GM23338 (cell line): ENCODE measurements at regions not wholly inside any gene's neighbourhood (a gene's known extent, or its start where the extent isn't known, plus 50 kb on each side); places are given as distances from the start of the nearest gene placed in this dataset.

Source experiments
- ATAC-seq: fragments of 200-7000 bp; cut with Tn5 transposase; 3 replicates; pipeline ENCODE4 v1.9.1; 2020
- DNase-seq: peaks from one replicate; pipeline ENCODE4 v3.0.0-alpha.2; 2015; ENCODE audit warnings: low spot score
- H2AFZ ChIP-seq: fragments of 200-600 bp; sonication (generic); 2 replicates; pipeline ENCODE4 v1.8.0; 2016; ENCODE audit warnings: antibody characterized with exemption, mild to moderate bottlenecking, moderate library complexity
- H3F3A ChIP-seq: fragments of 200-600 bp; sonication (generic); replicated peaks from 2 replicates; pipeline ENCODE4 v1.8.0; 2017; ENCODE audit warnings: antibody characterized with exemption, mixed run types, low read depth
- H3K27ac ChIP-seq: fragments of 200-600 bp; sonication (generic); 2 replicates; pipeline ENCODE4 v1.6.1; 2016; ENCODE audit warnings: low read depth
- H3K27me3 ChIP-seq: fragments of 200-600 bp; sonication (generic); 2 replicates; pipeline ENCODE4 v1.8.0; 2016; ENCODE audit warnings: mild to moderate bottlenecking, mixed run types, moderate library complexity; ENCODE audit not compliant: insufficient read depth
- H3K36me3 ChIP-seq: fragments of 200-600 bp; sonication (generic); 2 replicates; pipeline ENCODE4 v1.8.0; 2016; ENCODE audit warnings: mild to moderate bottlenecking; ENCODE audit not compliant: insufficient read depth
- H3K4me1 ChIP-seq: fragments of 200-600 bp; sonication (generic); 2 replicates; pipeline ENCODE4 v1.8.0; 2016; ENCODE audit warnings: mild to moderate bottlenecking, moderate library complexity; ENCODE audit not compliant: insufficient read depth
- H3K4me2 ChIP-seq: fragments of 200-600 bp; sonication (generic); 2 replicates; pipeline ENCODE4 v1.7.1; 2017; ENCODE audit warnings: mixed run types
- H3K4me3 ChIP-seq: fragments of 200-600 bp; sonication (generic); 2 replicates; pipeline ENCODE4 v1.6.1; 2016; ENCODE audit warnings: mixed run types
- H3K79me2 ChIP-seq: fragments of 200-600 bp; sonication (generic); replicated peaks from 2 replicates; pipeline ENCODE4 v1.8.0; 2017; ENCODE audit warnings: mild to moderate bottlenecking; ENCODE audit not compliant: insufficient read depth
- H3K9me2 ChIP-seq: fragments of 200-600 bp; sonication (generic); 2 replicates; pipeline ENCODE4 v1.8.0; 2017; ENCODE audit not compliant: insufficient read depth
- H4K20me1 ChIP-seq: fragments of 200-600 bp; sonication (generic); replicated peaks from 2 replicates; pipeline ENCODE4 v1.8.0; 2017; ENCODE audit warnings: mild to moderate bottlenecking; ENCODE audit not compliant: insufficient read depth
- H3K27ac Mint-ChIP-seq: 2 replicates; pipeline ENCODE4 v1.8.0; 2020; ENCODE audit warnings: inconsistent platforms, mild to moderate bottlenecking, moderate library complexity, mixed read lengths
- H3K27me3 Mint-ChIP-seq: 3 replicates; pipeline ENCODE4 v1.8.0; 2022; ENCODE audit warnings: low read depth, mild to moderate bottlenecking, moderate library complexity, mixed read lengths, inconsistent platforms; ENCODE audit not compliant: insufficient read depth, poor library complexity
- H3K36me3 Mint-ChIP-seq: 3 replicates; pipeline ENCODE4 v1.8.0; 2021; ENCODE audit warnings: low read depth, mild to moderate bottlenecking, inconsistent platforms, moderate library complexity, mixed read lengths
- H3K4me1 Mint-ChIP-seq: 3 replicates; pipeline ENCODE4 v1.8.0; 2020; ENCODE audit warnings: mild to moderate bottlenecking, inconsistent platforms, mixed read lengths
- H3K4me3 Mint-ChIP-seq: 3 replicates; pipeline ENCODE4 v1.8.0; 2021; ENCODE audit warnings: moderate library complexity, mild to moderate bottlenecking, inconsistent platforms, mixed read lengths
- H3K9me3 Mint-ChIP-seq: 3 replicates; pipeline ENCODE4 v1.8.0; 2020; ENCODE audit warnings: moderate library complexity, mild to moderate bottlenecking, inconsistent platforms, mixed read lengths
- CREB1 ChIP-seq: fragments of 250-450 bp; sonication (Bioruptor Pico); IDR thresholded peaks from 2 replicates; pipeline ENCODE4 v1.5.0; 2020; ENCODE audit warnings: low read depth, mild to moderate bottlenecking, moderate library complexity
- CTCF ChIP-seq, 2 experiments: fragments of 200-600 bp in 1 of 2; sonication (generic) in 1 of 2; conservative IDR thresholded peaks; 2 replicates each; pipeline versions ENCODE4 v1.5.1 to v1.6.1; 2016 to 2017; ENCODE audit warnings: antibody characterized with exemption in 2 of 2, low read depth in 2 of 2, mild to moderate bottlenecking in 2 of 2, moderate library complexity in 1 of 2
- ETS1 ChIP-seq: IDR thresholded peaks from 2 replicates; pipeline ENCODE4 v1.6.1; 2016; ENCODE audit warnings: antibody characterized with exemption
- EZH2 ChIP-seq: fragments of 200-600 bp; sonication (generic); IDR thresholded peaks from one replicate; pipeline ENCODE4 v1.8.0; 2017; ENCODE audit warnings: antibody characterized with exemption, mild to moderate bottlenecking, low read depth; ENCODE audit not compliant: unreplicated experiment
- EZH2phosphoT487 ChIP-seq: fragments of 200-600 bp; sonication (generic); IDR thresholded peaks from one replicate; pipeline ENCODE4 v1.8.1; 2018; ENCODE audit warnings: antibody characterized with exemption; ENCODE audit not compliant: unreplicated experiment
- JUNB ChIP-seq: IDR thresholded peaks from one replicate; pipeline ENCODE4 v1.6.1; 2016; ENCODE audit warnings: antibody characterized with exemption; ENCODE audit not compliant: unreplicated experiment
- REST ChIP-seq: IDR thresholded peaks from one replicate; pipeline ENCODE4 v1.6.1; 2018; ENCODE audit warnings: antibody characterized with exemption; ENCODE audit not compliant: unreplicated experiment
- STAT1 ChIP-seq: IDR thresholded peaks from one replicate; pipeline ENCODE4 v1.6.1; 2016; ENCODE audit warnings: antibody characterized with exemption; ENCODE audit not compliant: unreplicated experiment
- ZNF114 ChIP-seq: fragments of 250-450 bp; sonication (Bioruptor Pico); IDR thresholded peaks from 2 replicates; pipeline ENCODE4 v1.5.0; 2020; ENCODE audit warnings: mild to moderate bottlenecking, moderate library complexity
- ZNF331 ChIP-seq: fragments of 250-450 bp; sonication (Bioruptor Pico); IDR thresholded peaks from 2 replicates; pipeline ENCODE4 v1.5.0; 2020; ENCODE audit warnings: low read depth, mild to moderate bottlenecking, moderate library complexity
- ZNF462 ChIP-seq: fragments of 250-450 bp; sonication (Bioruptor Pico); IDR thresholded peaks from 2 replicates; pipeline ENCODE4 v1.5.0; 2020; ENCODE audit warnings: mild to moderate bottlenecking, moderate library complexity

- TF ChIP-seq JUNB (no peak), ZNF114 (no peak), ZNF462 (no peak), EZH2 (no peak), EZH2phosphoT487 (no peak), ETS1 (no peak), ZNF331 (CRISPR knock-in tag) (no peak), CTCF (conservative IDR thresholded peaks at IDR 0.05; ENCODE audit: low read depth in 2 of 2) (no peak), REST (no peak), CREB1 (CRISPR knock-in tag) (no peak), STAT1 (no peak)
These were observed 93.6 kb downstream of the MRPL36 start for GRCh38 chr5:1706021-1706420.

More at GRCh38 chr5:1706021-1706420, 93.6 kb downstream of the MRPL36 start:
- no peaks in the 10 kb centered on the region for H4K20me1 ChIP-seq
- H3K4me3 ChIP-seq = no peak overlapping the region
- H3K4me1 ChIP-seq = peaks cover 14% of the 10 kb centered on the region; the same call in 1 of the 2 replicates
- Mint-ChIP-seq H3K4me3 (no peak overlapping the region), H3K27ac (no peak overlapping the region), H3K4me1 (peaks cover 37% of the 10 kb centered on the region), H3K27me3 (peaks cover 18% of the 10 kb centered on the region), H3K9me3 (no peaks in the 10 kb centered on the region), H3K36me3 (no peaks in the 10 kb centered on the region)
- no peak overlapping the region for H3K27ac ChIP-seq
- no peaks in the 10 kb centered on the region for H3K36me3 ChIP-seq
- peaks cover 5% of the 10 kb centered on the region; the same call in 1 of the 2 replicates for H3K27me3 ChIP-seq
- H3F3A ChIP-seq = no peaks in the 10 kb centered on the region
- no peak overlapping the region for H3K4me2 ChIP-seq
- DNase-seq (no peak), ATAC-seq (no peak)
- H3K79me2 ChIP-seq = no peaks in the 10 kb centered on the region
- no peak overlapping the region for H2AFZ ChIP-seq
- no peaks in the 10 kb centered on the region for H3K9me2 ChIP-seq
